ENCODE measurements at regions not wholly inside any gene's neighbourhood (a gene's known extent, or its start where the extent isn't known, plus 50 kb on each side); places are given as distances from the start of the nearest gene placed in this dataset.

DNA sequence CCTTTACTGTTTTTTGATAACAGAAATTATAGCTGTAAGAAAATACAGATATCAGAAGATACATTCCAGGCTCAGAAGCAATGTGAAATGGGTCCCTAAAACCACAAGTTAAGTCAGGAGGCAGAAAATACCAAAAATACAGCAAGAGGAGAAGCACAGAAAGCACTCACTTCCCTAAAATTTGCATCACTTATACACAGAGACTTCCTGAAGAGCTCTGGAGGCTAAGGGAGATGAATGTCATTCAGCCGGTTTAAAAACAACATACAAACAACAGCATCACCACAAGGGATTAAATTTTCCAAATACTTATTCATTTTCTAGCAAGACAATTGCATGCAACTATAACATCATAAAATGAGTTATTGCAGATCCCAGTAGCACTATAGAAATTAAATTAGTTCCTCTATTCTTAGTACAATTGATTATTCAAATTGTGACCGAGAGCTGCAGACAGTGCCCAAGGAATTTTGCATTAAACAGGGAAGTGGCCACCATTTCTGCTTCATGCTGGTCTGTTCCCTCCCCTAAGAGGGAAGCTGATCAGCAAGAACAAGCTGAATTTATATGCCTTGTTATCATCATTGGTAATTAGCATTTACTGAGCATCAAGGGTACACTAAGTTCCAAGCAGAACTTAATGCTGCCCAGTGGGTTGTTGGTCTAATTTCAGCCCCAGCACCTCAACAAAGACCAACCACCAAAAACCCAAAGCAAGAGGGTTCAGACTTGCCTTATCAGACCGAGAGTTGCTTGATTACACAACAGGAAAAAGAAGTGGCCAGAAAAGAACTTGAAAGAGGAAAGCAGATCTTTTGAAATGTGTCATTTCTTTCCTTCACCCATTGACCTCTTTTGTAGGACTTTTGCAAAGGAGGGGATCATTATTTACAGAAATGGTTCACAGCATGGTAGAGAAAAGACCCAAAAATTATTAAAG, 140.7 kb downstream of the KCTD12 start:
- Histone ChIP-seq H3K36me3 (no peaks in the 10 kb centered on the region), H3K4me3 (no peak overlapping the region), H3K4me1 (ENCODE audit: insufficient read depth) (no peaks in the 10 kb centered on the region), H3K27ac (no peak overlapping the region), H3K9me3 (no peaks in the 10 kb centered on the region), H3K27me3 (no peaks in the 10 kb centered on the region)
- intact Hi-C loops (cut with DNase I): no loop called here
- no peak for DNase-seq
- TF ChIP-seq EP300 (IDR thresholded peaks at IDR 0.05) (no peak), CTCF (IDR thresholded peaks at IDR 0.05) (no peak), POLR2A (IDR thresholded peaks at IDR 0.05) (no peak)
- 68 to 74% (median 68%) methylated on average over 3 of the region's 3 CpGs for WGBS, 3 donors

- WGBS, 3 donors: 61 to 78% (median 63%) methylated on average over 1 of the region's 1 CpG
- TF ChIP-seq POLR2A (IDR thresholded peaks at IDR 0.05) (no peak), EP300 (IDR thresholded peaks at IDR 0.05) (no peak), CTCF (IDR thresholded peaks at IDR 0.05) (no peak)
- DNase-seq: no peak
- H3K9me3 ChIP-seq: no peaks in the 10 kb centered on the region
- intact Hi-C loops (cut with DNase I): no loop called here
- no peak overlapping the region for H3K4me3 ChIP-seq
- H3K4me1 ChIP-seq (ENCODE audit: insufficient read depth): no peaks in the 10 kb centered on the region
- no peak overlapping the region for H3K27ac ChIP-seq
- H3K36me3 ChIP-seq: no peaks in the 10 kb centered on the region
- no peaks in the 10 kb centered on the region for H3K27me3 ChIP-seq
Measured at GRCh38 chr13:76741624-76742023, 144.6 kb downstream of the KCTD12 start.

- no peak overlapping the region for H3K27ac ChIP-seq
- no peak for DNase-seq
- no peak overlapping the region for H3K4me3 ChIP-seq
- 95 to 98% (median 97%) methylated on average over 1 of the region's 1 CpG for WGBS, 3 donors
- TF ChIP-seq CTCF (IDR thresholded peaks at IDR 0.05): no peak
- no peak for TF ChIP-seq POLR2A (IDR thresholded peaks at IDR 0.05)
- no peaks in the 10 kb centered on the region for H3K9me3 ChIP-seq
- intact Hi-C loops (cut with DNase I): no loop called here
- no peaks in the 10 kb centered on the region for H3K36me3 ChIP-seq
- H3K27me3 ChIP-seq: no peaks in the 10 kb centered on the region
- no peaks in the 10 kb centered on the region for H3K4me1 ChIP-seq (ENCODE audit: insufficient read depth)
Measured at GRCh38 chr13:76741046-76741445, 145.2 kb downstream of the KCTD12 start.

GRCh38 chr13:76738616-76739015, 147.6 kb downstream of the KCTD12 start:
- no peak for TF ChIP-seq POLR2A (IDR thresholded peaks at IDR 0.05)
- TF ChIP-seq EP300 (IDR thresholded peaks at IDR 0.05): no peak
- TF ChIP-seq CTCF (IDR thresholded peaks at IDR 0.05): no peak
- intact Hi-C loops (cut with DNase I): no loop called here
- H3K36me3 ChIP-seq: no peaks in the 10 kb centered on the region
- no peak overlapping the region for H3K4me3 ChIP-seq
- no peaks in the 10 kb centered on the region for H3K4me1 ChIP-seq (ENCODE audit: insufficient read depth)
- no peak overlapping the region for H3K27ac ChIP-seq
- H3K27me3 ChIP-seq: no peaks in the 10 kb centered on the region
- 88 to 94% (median 90%) methylated on average over 3 of the region's 3 CpGs for WGBS, 3 donors
- no peak for DNase-seq
- no peaks in the 10 kb centered on the region for H3K9me3 ChIP-seq

Measured in ovary (tissue), 7 donors.